ENCODE measurements at regions not wholly inside any gene's neighbourhood (a gene's known extent, or its start where the extent isn't known, plus 50 kb on each side); places are given as distances from the start of the nearest gene placed in this dataset.

- Mint-ChIP-seq H3K4me1 (ENCODE audit: unreplicated experiment) (peaks cover 34% of the 10 kb centered on the region), H3K4me3 (ENCODE audit: unreplicated experiment) (no peak overlapping the region), H3K9me3 (ENCODE audit: unreplicated experiment) (no peaks in the 10 kb centered on the region), H3K27me3 (ENCODE audit: unreplicated experiment) (no peaks in the 10 kb centered on the region), H3K36me3 (ENCODE audit: low read depth, unreplicated experiment) (no peaks in the 10 kb centered on the region), H3K27ac (ENCODE audit: unreplicated experiment) (no peak overlapping the region)
- no peak for TF ChIP-seq CTCF (IDR thresholded peaks at IDR 0.05; ENCODE audit: unreplicated experiment)
- DNase-seq (ENCODE audit: low spot score) = no peak
Observed at GRCh38 chr10:80896959-80897358, 359.3 kb downstream of the SH2D4B start.

- no peaks in the 10 kb centered on the region for H3K9me3 Mint-ChIP-seq (ENCODE audit: unreplicated experiment)
- no peak for TF ChIP-seq CTCF (IDR thresholded peaks at IDR 0.05; ENCODE audit: unreplicated experiment)
- no peak for DNase-seq (ENCODE audit: low spot score)
- H3K4me3 Mint-ChIP-seq (ENCODE audit: unreplicated experiment) = no peak overlapping the region
- H3K4me1 Mint-ChIP-seq (ENCODE audit: unreplicated experiment) = peaks cover 17% of the 10 kb centered on the region
- no peaks in the 10 kb centered on the region for H3K27me3 Mint-ChIP-seq (ENCODE audit: unreplicated experiment)
- no peaks in the 10 kb centered on the region for H3K36me3 Mint-ChIP-seq (ENCODE audit: low read depth, unreplicated experiment)
- H3K27ac Mint-ChIP-seq (ENCODE audit: unreplicated experiment) = no peak overlapping the region
Observed at GRCh38 chr10:80900661-80901060, 363.0 kb downstream of the SH2D4B start.

GRCh38 chr10:80908611-80909010 lies 370.9 kb downstream of the SH2D4B start:
- Mint-ChIP-seq H3K4me3 (ENCODE audit: unreplicated experiment) (no peak overlapping the region), H3K27ac (ENCODE audit: unreplicated experiment) (no peak overlapping the region), H3K36me3 (ENCODE audit: low read depth, unreplicated experiment) (no peaks in the 10 kb centered on the region), H3K4me1 (ENCODE audit: unreplicated experiment) (no peaks in the 10 kb centered on the region), H3K9me3 (ENCODE audit: unreplicated experiment) (no peaks in the 10 kb centered on the region), H3K27me3 (ENCODE audit: unreplicated experiment) (no peaks in the 10 kb centered on the region)
- no peak for DNase-seq (ENCODE audit: low spot score)
- no peak for TF ChIP-seq CTCF (IDR thresholded peaks at IDR 0.05; ENCODE audit: unreplicated experiment)

- H3K4me1 Mint-ChIP-seq (ENCODE audit: unreplicated experiment) = no peaks in the 10 kb centered on the region
- TF ChIP-seq CTCF (IDR thresholded peaks at IDR 0.05; ENCODE audit: unreplicated experiment) = no peak
- H3K9me3 Mint-ChIP-seq (ENCODE audit: unreplicated experiment) = no peaks in the 10 kb centered on the region
- H3K27me3 Mint-ChIP-seq (ENCODE audit: unreplicated experiment) = no peaks in the 10 kb centered on the region
- DNase-seq (ENCODE audit: low spot score) = no peak
- H3K36me3 Mint-ChIP-seq (ENCODE audit: low read depth, unreplicated experiment) = no peaks in the 10 kb centered on the region
- no peak overlapping the region for H3K27ac Mint-ChIP-seq (ENCODE audit: unreplicated experiment)
- no peak overlapping the region for H3K4me3 Mint-ChIP-seq (ENCODE audit: unreplicated experiment)
Observed at GRCh38 chr10:80909254-80909653, 371.6 kb downstream of the SH2D4B start.

DNA sequence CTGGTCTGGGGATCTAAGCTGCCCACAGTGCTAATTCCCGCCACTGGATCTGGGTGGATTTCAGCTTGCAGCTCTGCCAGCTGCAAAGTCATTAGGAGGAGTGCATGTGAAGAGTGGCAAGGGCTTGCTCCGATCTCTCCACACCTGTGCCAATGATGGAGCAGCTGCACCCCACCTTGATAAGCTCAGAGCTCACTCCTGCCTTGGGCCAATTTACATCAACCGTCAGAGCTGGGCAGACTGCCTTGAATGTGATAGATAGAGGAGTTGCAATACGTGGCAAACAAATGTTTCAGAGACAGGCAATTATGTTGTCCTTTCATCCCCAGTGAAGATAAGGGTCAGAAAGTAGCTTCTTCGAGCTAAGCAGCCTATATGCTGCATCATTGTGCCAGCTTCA lies 379.9 kb downstream of the SH2D4B start:
- Mint-ChIP-seq H3K27ac (ENCODE audit: unreplicated experiment) (no peak overlapping the region), H3K4me3 (ENCODE audit: unreplicated experiment) (no peak overlapping the region), H3K9me3 (ENCODE audit: unreplicated experiment) (no peaks in the 10 kb centered on the region), H3K4me1 (ENCODE audit: unreplicated experiment) (peaks cover 4% of the 10 kb centered on the region), H3K36me3 (ENCODE audit: low read depth, unreplicated experiment) (no peaks in the 10 kb centered on the region), H3K27me3 (ENCODE audit: unreplicated experiment) (peaks cover 3% of the 10 kb centered on the region)
- TF ChIP-seq CTCF (IDR thresholded peaks at IDR 0.05; ENCODE audit: unreplicated experiment) = no peak
- DNase-seq (ENCODE audit: low spot score) = no peak
